ENCODE measurements at regions not wholly inside any gene's neighbourhood (a gene's known extent, or its start where the extent isn't known, plus 50 kb on each side); places are given as distances from the start of the nearest gene placed in this dataset.

DNA sequence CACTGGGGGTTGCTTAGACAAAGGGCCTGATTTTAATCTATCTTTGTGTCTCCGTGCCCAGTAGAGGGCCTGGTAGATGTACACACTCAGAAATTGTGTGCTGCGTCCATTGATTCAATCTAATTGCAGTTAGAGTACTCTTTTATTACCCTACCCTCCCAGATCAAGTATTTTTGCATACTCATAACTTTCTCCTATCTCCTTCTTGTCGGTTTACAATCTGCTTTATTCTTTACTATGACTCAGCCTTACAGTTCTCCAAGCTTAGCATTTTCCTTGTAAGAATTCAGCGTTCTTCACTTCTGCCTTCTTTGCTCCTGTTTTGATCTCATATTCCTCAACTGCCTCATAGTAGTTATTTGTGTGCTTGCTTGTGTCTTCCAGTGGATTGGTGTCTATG is 124.5 kb upstream of the ARRDC4 start:
- Histone ChIP-seq H2AFZ (ENCODE audit: low read depth, low read length) (no peak overlapping the region), H3K9me3 (replicated peaks; ENCODE audit: control insufficient read depth, insufficient read depth, low read length) (peaks cover 3% of the 10 kb centered on the region), H4K20me1 (replicated peaks; ENCODE audit: control insufficient read depth, extremely low read depth, insufficient read depth, low read length) (no peaks in the 10 kb centered on the region), H3K79me2 (ENCODE audit: control insufficient read depth, insufficient read depth, low read length) (no peaks in the 10 kb centered on the region), H3K27ac (ENCODE audit: insufficient read depth, low read depth, low read length) (no peak overlapping the region), H3K9ac (replicated peaks; ENCODE audit: extremely low read depth, insufficient read depth, low read length) (no peak overlapping the region), H3K27me3 (ENCODE audit: control insufficient read depth in 2 of 2, insufficient read depth in 2 of 2, low read length in 2 of 2) (no peaks in the 10 kb centered on the region), H3K4me2 (ENCODE audit: insufficient read depth, low read length) (no peak overlapping the region), H3K4me3 (replicated peaks in 1 of 3; ENCODE audit: insufficient read depth in 1 of 3, low read depth in 1 of 3, low read length in 3 of 3) (no peak overlapping the region), H3K36me3 (ENCODE audit: control insufficient read depth in 2 of 2, extremely low read depth in 1 of 2, insufficient read depth in 2 of 2, low read length in 2 of 2) (no peaks in the 10 kb centered on the region), H3K9me1 (replicated peaks; ENCODE audit: control insufficient read depth, extremely low read depth, insufficient read depth, low read length) (no peaks in the 10 kb centered on the region), H3K4me1 (ENCODE audit: control insufficient read depth, extremely low read depth, insufficient read depth, low read length) (no peaks in the 10 kb centered on the region)
- TF ChIP-seq CTCF (IDR thresholded peaks at IDR 0.05; ENCODE audit: extremely low read depth in 1 of 2, insufficient read depth in 1 of 2, low read depth in 1 of 2, low read length in 2 of 2), result no peak
- no peak for TF ChIP-seq GATA2 (IDR thresholded peaks at IDR 0.05; ENCODE audit: insufficient read depth, insufficient read length, low read depth, low read length)
- FAIRE-seq, result no peak
- intact Hi-C loops (cut with micrococcal nuclease) (no loop called here), dilution Hi-C loops (cut with MboI; ENCODE audit: extremely low pct_ligation_motif_present, low sequenced_read_pairs) (no loop called here)
- no TSS peak for BruUV-seq (replicated peaks)
- ChIA-PET CTCF (no interaction called here), POLR2A (no interaction called here)
- DNase-seq (ENCODE audit: low read depth, low spot score), result no peak

- no TSS peak for BruUV-seq (replicated peaks)
- no peaks in the 10 kb centered on the region for H3K9me1 ChIP-seq (replicated peaks; ENCODE audit: control insufficient read depth, extremely low read depth, insufficient read depth, low read length)
- no peak for FAIRE-seq
- no peak for DNase-seq (ENCODE audit: low read depth, low spot score)
- H3K36me3 ChIP-seq (ENCODE audit: control insufficient read depth in 2 of 2, extremely low read depth in 1 of 2, insufficient read depth in 2 of 2, low read length in 2 of 2), result no peaks in the 10 kb centered on the region
- H3K4me2 ChIP-seq (ENCODE audit: insufficient read depth, low read length), result no peak overlapping the region
- no peaks in the 10 kb centered on the region for H3K79me2 ChIP-seq (ENCODE audit: control insufficient read depth, insufficient read depth, low read length)
- H3K9me3 ChIP-seq (replicated peaks; ENCODE audit: control insufficient read depth, insufficient read depth, low read length), result peaks cover 3% of the 10 kb centered on the region
- ChIA-PET POLR2A (no interaction called here), CTCF (no interaction called here)
- intact Hi-C loops (cut with micrococcal nuclease), result no loop called here
- H2AFZ ChIP-seq (ENCODE audit: low read depth, low read length), result no peak overlapping the region
- no peaks in the 10 kb centered on the region for H3K4me1 ChIP-seq (ENCODE audit: control insufficient read depth, extremely low read depth, insufficient read depth, low read length)
- TF ChIP-seq EZH2 (IDR thresholded peaks at IDR 0.05; ENCODE audit: borderline replicate concordance, low read depth, low read length, severe bottlenecking) (no peak), GATA2 (IDR thresholded peaks at IDR 0.05; ENCODE audit: insufficient read depth, insufficient read length, low read depth, low read length) (no peak), JUN (IDR thresholded peaks at IDR 0.05; ENCODE audit: borderline replicate concordance, insufficient read depth, insufficient read length, low read depth) (no peak), FOS (IDR thresholded peaks at IDR 0.05; ENCODE audit: borderline replicate concordance, insufficient read depth, low read length) (no peak), MYC (IDR thresholded peaks at IDR 0.05; ENCODE audit: low read depth, low read length) (no peak), POLR2A (IDR thresholded peaks at IDR 0.05; ENCODE audit: low read depth, low read length) (no peak), POLR2AphosphoS5 (IDR thresholded peaks at IDR 0.05; ENCODE audit: insufficient read depth, low read depth, low read length) (no peak)
- TF ChIP-seq, protein P1, sequence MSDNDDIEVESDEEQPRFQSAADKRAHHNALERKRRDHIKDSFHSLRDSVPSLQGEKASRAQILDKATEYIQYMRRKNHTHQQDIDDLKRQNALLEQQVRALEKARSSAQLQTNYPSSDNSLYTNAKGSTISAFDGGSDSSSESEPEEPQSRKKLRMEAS (IDR thresholded peaks at IDR 0.05; ENCODE audit: insufficient read depth, insufficient read length), result no peak
- dilution Hi-C loops (cut with MboI; ENCODE audit: extremely low pct_ligation_motif_present, low sequenced_read_pairs), result no loop called here
- no peaks in the 10 kb centered on the region for H4K20me1 ChIP-seq (replicated peaks; ENCODE audit: control insufficient read depth, extremely low read depth, insufficient read depth, low read length)
- H3K9ac ChIP-seq (replicated peaks; ENCODE audit: extremely low read depth, insufficient read depth, low read length), result no peak overlapping the region
- no peak overlapping the region for H3K27ac ChIP-seq (ENCODE audit: insufficient read depth, low read depth, low read length)
- no peak overlapping the region for H3K4me3 ChIP-seq (replicated peaks in 1 of 3; ENCODE audit: insufficient read depth in 1 of 3, low read depth in 1 of 3, low read length in 3 of 3)
- H3K27me3 ChIP-seq (ENCODE audit: control insufficient read depth in 2 of 2, insufficient read depth in 2 of 2, low read length in 2 of 2), result no peaks in the 10 kb centered on the region
These were observed 122.6 kb upstream of the ARRDC4 start for GRCh38 chr15:97837896-97838295.

Measured in endothelial cell of umbilical vein (primary cell).